Heart right ventricle (tissue), 16 donors: ENCODE measurements at regions not wholly inside any gene's neighbourhood (a gene's known extent, or its start where the extent isn't known, plus 50 kb on each side); places are given as distances from the start of the nearest gene placed in this dataset.

Experiments used
- ATAC-seq, 8 donors: fragments of 200-7000 bp; cut with Tn5 transposase; one replicate each; pipeline ENCODE4 v1.9.1; 2020; ENCODE audit warnings: mild to moderate bottlenecking in 8 of 8, moderate library complexity in 8 of 8, moderate number of reproducible peaks in 1 of 8
- DNase-seq, 2 donors: peaks; one replicate each; pipeline ENCODE4 v3.0.0-alpha.2; 2020
- H3K27ac ChIP-seq, 10 donors: fragments of 200-600 bp; sonication (generic) in 2 of 10; one replicate each; pipeline versions ENCODE4 v1.5.0 to v1.8.0; 2020 to 2022; ENCODE audit warnings: mild to moderate bottlenecking in 3 of 10
- H3K27me3 ChIP-seq, 7 donors: fragments of 200-600 bp; one replicate each; pipeline ENCODE4 v1.8.0; 2021 to 2022; ENCODE audit warnings: mild to moderate bottlenecking in 2 of 7
- H3K36me3 ChIP-seq, 9 donors: fragments of 200-600 bp; sonication (generic) in 1 of 9; one replicate each; pipeline versions ENCODE4 v1.5.0 to v1.8.0; 2020 to 2022; ENCODE audit warnings: mild to moderate bottlenecking in 2 of 9
- H3K4me1 ChIP-seq, 9 donors: fragments of 200-600 bp; sonication (generic) in 1 of 9; one replicate each; pipeline versions ENCODE4 v1.5.0 to v1.8.0; 2020 to 2022; ENCODE audit warnings: mild to moderate bottlenecking in 4 of 9
- H3K4me3 ChIP-seq, 10 donors: fragments of 200-600 bp; sonication (generic) in 2 of 10; one replicate each; pipeline versions ENCODE4 v1.5.0 to v1.8.0; 2020 to 2022; ENCODE audit warnings: mild to moderate bottlenecking in 7 of 10, moderate library complexity in 2 of 10
- H3K9me3 ChIP-seq, 11 donors: fragments of 200-600 bp in 10 of 11; sonication (generic) in 2 of 11; one replicate each; pipeline versions ENCODE4 v1.5.0 to v1.8.0; 2013 to 2022; ENCODE audit warnings: mild to moderate bottlenecking in 2 of 11, control low read depth in 1 of 11, moderate library complexity in 1 of 11
- WGBS, 2 donors: extraction: QIAGEN DNeasy Blood & Tissue Kit; methylation state at CpG; one replicate each; pipeline ENCODE4 v1.1.7; 2013; ENCODE audit warnings: inconsistent platforms in 1 of 2; 5-methylcytosine and 5-hydroxymethylcytosine counted together
- intact Hi-C, 10 donors: fragments of 100-400 bp; cut with DNase I; formaldehyde crosslinking; loops; one replicate each; pipeline versions ENCODE4 v1.11.1 to v1.14.2; 2022
- TF ChIP-seq, protein P1 (sequence below), 9 donors: fragments of 200-600 bp; sonication (generic) in 2 of 9; IDR thresholded peaks; one replicate each; pipeline versions ENCODE4 v1.5.0 to v1.8.0; 2021 to 2022; ENCODE audit warnings: antibody characterized with exemption in 9 of 9, mild to moderate bottlenecking in 5 of 9, moderate library complexity in 1 of 9
- donor health status: Arrhythmogenic right ventricular cardiomyopathy.
- donor health status: ischemic (EF 13 %, LVEDD 7.1; RV severe dilation, severe dysfunction).
- donor health status: healthy with polysubstance abuse.
- donor health status: DM: no; HTN: yes; CAD: no.
- donor health status: DM: no; HTN: no; CAD: no.
- donor health status: ischemic (EF 25% LVEDD 6.9; RV normal size, moderate dysfunction).
- donor health status: ischemic (EF 25% LVEDD 5.7; RV mildly dilated, moderate dysfunction).
- donor health status: healthy.
- donor health status: DM: yes; HTN: yes; CAD: no.
- donor health status: Ischemic cardiomyopathy.
- donor health status: ischemic (EF 35%, LVEDD 5.7; RV mildly dilated, moderate dysfunction).
- donor health status: nonischemic (EF 11% LVEDD 7.7; RV severe dilation, severe dysfunction).
- donor health status: DM: yes; HTN: yes; CAD: no.
- donor health status: PGD.
- donor health status: ischemic (EF 29% LVEDD 5.4; RV normal size, mild dysfunction).
- donor health status: nonischemic (EF 23%, LVEDD 6.1; RV moderate dilation, normal function).

DNA sequence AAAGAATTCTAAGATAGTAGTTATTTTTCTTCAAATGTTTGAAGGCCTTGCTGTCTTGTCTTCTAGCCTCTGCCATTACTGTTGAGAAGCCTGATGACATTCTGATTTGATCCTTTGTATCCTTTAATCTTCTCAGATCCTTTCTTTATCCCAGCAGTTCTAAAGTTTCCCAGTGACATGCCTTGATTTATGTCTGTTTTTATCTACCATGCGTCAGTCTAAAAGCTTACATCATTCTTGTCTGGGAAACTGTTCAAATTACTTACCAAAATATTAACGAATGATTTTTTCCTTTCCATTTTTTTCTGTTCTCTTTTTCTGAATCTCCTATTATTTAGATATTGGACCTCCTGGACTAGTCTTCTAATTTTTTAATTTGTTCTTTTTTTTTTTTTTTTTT is 78.3 kb upstream of the HELT start:
- Histone ChIP-seq H3K27me3 (peaks cover 0 to 9% (median 0%) of the 10 kb centered on the region in 7 donors), H3K36me3 (no peaks in the 10 kb centered on the region), H3K4me1 (peaks cover 0 to 10% (median 0%) of the 10 kb centered on the region in 9 donors), H3K9me3 (peaks cover 0 to 10% (median 0%) of the 10 kb centered on the region in 11 donors), H3K4me3 (no peak overlapping the region), H3K27ac (no peak overlapping the region)
- intact Hi-C loops: no loop called here
- 78 to 81% methylated on average over 2 of the region's 2 CpGs for WGBS, 2 donors
- ATAC-seq (no peak), DNase-seq (no peak)
- TF ChIP-seq, protein P1, sequence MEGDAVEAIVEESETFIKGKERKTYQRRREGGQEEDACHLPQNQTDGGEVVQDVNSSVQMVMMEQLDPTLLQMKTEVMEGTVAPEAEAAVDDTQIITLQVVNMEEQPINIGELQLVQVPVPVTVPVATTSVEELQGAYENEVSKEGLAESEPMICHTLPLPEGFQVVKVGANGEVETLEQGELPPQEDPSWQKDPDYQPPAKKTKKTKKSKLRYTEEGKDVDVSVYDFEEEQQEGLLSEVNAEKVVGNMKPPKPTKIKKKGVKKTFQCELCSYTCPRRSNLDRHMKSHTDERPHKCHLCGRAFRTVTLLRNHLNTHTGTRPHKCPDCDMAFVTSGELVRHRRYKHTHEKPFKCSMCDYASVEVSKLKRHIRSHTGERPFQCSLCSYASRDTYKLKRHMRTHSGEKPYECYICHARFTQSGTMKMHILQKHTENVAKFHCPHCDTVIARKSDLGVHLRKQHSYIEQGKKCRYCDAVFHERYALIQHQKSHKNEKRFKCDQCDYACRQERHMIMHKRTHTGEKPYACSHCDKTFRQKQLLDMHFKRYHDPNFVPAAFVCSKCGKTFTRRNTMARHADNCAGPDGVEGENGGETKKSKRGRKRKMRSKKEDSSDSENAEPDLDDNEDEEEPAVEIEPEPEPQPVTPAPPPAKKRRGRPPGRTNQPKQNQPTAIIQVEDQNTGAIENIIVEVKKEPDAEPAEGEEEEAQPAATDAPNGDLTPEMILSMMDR (IDR thresholded peaks at IDR 0.05): no peak

DNA sequence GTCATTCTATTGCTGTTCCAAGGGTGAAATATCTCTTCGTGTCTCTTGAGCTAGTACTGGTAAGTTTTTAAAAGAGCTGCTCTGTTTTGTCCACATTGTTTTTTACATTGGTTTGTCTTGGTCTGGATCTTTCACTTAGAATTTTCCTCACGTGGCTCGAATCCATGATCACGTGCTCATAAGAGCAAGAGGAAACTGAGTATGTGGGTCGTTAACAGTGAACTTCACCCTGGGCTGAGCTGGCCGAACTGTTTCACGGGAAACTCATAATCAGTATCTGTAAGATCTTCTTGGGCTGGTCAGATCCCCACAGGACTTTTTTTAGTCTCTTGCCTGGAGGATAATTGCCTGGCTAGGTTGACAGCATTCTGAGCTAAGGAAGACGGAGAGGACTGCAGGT is 77.8 kb upstream of the HELT start:
- TF ChIP-seq, protein P1 (IDR thresholded peaks at IDR 0.05): no peak

DNA sequence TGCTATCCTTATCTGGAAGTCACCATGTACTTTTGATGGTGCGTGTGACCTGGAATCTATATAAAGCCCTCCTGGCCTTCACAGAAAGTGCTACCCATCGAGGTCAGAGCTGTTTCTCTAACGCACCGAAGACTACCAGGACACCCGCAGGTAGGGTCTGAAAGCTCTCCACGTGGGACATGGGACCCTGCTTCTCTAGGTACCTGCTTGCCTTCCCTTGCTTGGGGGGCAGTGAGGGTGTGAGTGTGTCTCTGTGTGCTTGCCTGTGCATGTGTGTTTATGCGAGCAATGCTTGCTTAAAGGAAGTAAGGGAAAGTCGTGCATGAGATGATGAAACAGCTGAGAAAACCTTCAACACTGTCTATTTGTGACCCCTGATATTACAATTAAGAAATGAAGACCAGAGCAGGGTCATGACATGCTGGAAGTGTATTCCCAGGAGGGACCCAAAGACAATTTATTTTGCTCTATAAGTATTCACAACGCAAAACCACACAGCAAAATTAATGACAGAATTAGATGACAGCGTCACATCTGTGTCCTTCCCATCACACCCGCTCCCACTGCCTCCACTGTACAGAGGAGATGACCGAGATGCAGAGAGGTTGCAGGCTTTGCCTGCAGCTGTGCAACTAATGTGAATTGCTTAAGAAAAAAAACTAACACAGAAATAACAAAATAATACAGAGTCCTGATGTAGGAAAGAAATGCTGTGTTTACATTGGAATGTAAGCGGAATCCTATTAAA is 76.4 kb upstream of the HELT start:
- DNase-seq (no peak), ATAC-seq (no peak)
- H3K27ac ChIP-seq: no peak overlapping the region
- H3K9me3 ChIP-seq: peaks cover 0 to 10% (median 0%) of the 10 kb centered on the region in 11 donors
- H3K4me3 ChIP-seq: no peak overlapping the region
- WGBS, 2 donors: 66 to 69% methylated on average over 13 of the region's 13 CpGs
- TF ChIP-seq, protein P1 (IDR thresholded peaks at IDR 0.05): no peak
- intact Hi-C loops: no loop called here
- H3K4me1 ChIP-seq: peaks cover 0 to 10% (median 0%) of the 10 kb centered on the region in 9 donors
- H3K36me3 ChIP-seq: no peaks in the 10 kb centered on the region
- peaks cover 0 to 2% (median 0%) of the 10 kb centered on the region in 7 donors for H3K27me3 ChIP-seq

More for the DNA sequence above, 77.8 kb upstream of the HELT start:
- Histone ChIP-seq H3K27me3 (peaks cover 0 to 7% (median 0%) of the 10 kb centered on the region in 7 donors), H3K9me3 (peaks cover 0 to 10% (median 0%) of the 10 kb centered on the region in 11 donors), H3K36me3 (no peaks in the 10 kb centered on the region), H3K4me3 (no peak overlapping the region), H3K4me1 (peaks cover 0 to 10% (median 0%) of the 10 kb centered on the region in 9 donors), H3K27ac (no peak overlapping the region)
- DNase-seq: no peak
- ATAC-seq: no peak
- intact Hi-C loops: no loop called here
- 82 to 84% methylated on average over 8 of the region's 8 CpGs for WGBS, 2 donors

DNA sequence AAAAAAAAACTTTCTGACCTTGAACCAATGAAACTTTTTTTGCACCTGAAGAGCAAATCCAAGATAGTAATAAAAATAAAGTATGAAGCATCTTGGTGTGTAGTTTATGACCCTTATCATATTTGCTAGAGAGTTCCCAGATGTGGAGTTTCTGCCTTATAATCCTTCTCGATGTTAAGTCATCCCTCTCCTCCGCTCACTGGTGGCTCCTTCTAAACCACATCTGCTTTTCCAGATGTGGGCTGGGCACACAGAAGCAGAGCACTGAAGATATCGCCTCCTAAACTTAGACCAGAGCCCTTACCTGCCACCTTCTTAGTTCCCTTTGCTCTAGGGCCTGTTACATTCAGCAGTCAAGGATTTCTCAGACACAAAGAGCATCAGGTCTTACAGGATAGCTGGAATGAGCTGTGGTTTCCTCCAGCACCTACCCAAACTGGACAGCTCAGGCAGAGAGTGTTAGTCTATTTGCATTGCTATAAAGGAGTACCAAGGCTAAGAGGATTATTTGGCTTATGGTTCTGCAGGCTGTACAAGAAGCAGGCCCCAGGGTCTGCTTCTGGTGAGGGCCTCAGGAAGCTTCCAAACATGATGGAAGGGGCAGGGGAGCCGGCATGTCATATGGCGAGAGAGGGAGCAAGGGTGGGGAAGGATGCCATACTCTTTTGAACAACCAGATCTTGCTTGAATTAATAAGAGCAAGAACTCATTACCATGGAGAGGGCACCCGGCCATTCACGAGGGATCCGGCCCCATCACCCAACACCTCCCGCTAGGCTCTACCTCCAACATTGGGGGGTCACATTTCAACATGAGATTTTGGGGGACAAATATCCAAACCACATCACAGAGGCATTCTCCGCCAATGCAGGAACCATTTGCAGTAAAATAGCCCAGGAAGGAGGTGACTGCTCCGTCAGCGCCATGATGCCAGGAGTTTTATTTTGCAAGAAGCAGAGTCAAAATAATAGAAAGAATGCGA is 75.6 kb upstream of the HELT start:
- no peak for DNase-seq
- intact Hi-C loops: no loop called here
- WGBS, 2 donors: 93 to 94% methylated on average over 13 of the region's 13 CpGs
- TF ChIP-seq, protein P1 (IDR thresholded peaks at IDR 0.05): no peak
- Histone ChIP-seq H3K9me3 (peaks cover 0 to 10% (median 0%) of the 10 kb centered on the region in 11 donors), H3K27me3 (peaks cover 0 to 5% (median 0%) of the 10 kb centered on the region in 7 donors), H3K4me3 (no peak overlapping the region), H3K27ac (no peak overlapping the region), H3K4me1 (peaks cover 0 to 6% (median 0%) of the 10 kb centered on the region in 9 donors), H3K36me3 (no peaks in the 10 kb centered on the region)
- no peak for ATAC-seq
